ENCODE measurements at regions not wholly inside any gene's neighbourhood (a gene's known extent, or its start where the extent isn't known, plus 50 kb on each side); places are given as distances from the start of the nearest gene placed in this dataset.

DNA sequence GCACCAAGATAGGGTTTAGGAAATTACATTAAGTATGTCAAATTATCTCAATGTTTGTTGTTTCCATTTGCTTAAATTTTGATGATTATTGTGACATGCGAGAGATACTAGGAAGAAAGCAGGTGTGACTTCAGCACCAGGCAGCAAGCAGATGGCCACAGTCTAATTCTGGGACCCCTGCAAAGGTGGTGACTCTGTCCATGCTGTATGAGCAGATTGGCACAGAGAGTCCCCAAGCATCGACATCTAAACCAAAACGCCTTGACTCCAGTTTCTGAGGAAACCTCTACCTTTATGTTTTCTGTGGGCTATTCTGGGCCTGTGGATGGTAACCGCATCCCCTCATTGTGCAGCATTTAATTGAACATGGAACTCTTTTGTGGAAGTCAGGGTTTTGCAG, 670.1 kb upstream of the TMEM132C start:
- Histone ChIP-seq H3K27ac (no peak overlapping the region), H3K27me3 (replicated peaks in 1 of 7) (no peaks in the 10 kb centered on the region), H3K9me3 (no peaks in the 10 kb centered on the region), H3K4me3 (no peak overlapping the region), H3K4me1 (no peaks in the 10 kb centered on the region), H3K36me3 (no peaks in the 10 kb centered on the region)
- intact Hi-C loops (cut with DNase I; ENCODE audit: low total_unique reads) = no loop called here
- 87 to 96% (median 92%) methylated on average over 4 of the region's 4 CpGs for WGBS, 5 donors
- DNase-seq = no peak
- TF ChIP-seq POLR2A (IDR thresholded peaks at IDR 0.05) (no peak), POLR2AphosphoS5 (IDR thresholded peaks at IDR 0.05) (no peak), CTCF (IDR thresholded peaks at IDR 0.05 in 8 of 11, conservative IDR thresholded peaks at IDR 0.05 in 3 of 11) (no peak)

DNA sequence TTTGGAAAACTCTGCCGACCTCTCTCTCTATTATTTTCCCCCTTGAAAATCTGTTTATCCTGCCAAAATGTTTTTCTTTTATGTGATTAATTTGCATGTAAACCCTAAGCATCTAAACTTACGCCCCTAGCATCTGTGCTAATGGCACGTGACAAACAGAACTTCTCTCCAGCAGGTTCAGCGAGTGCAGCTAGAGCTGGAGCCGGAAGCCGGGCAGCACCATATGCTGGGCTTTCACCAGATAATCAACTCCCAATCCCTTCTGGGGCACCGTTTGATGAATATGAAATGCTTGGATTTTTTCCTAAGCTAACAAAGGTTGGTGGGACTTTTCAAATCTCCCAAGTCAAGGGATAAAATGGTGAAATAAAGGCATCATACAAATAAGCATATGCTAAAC, 667.5 kb upstream of the TMEM132C start:
- no peak overlapping the region for H3K4me3 ChIP-seq
- intact Hi-C loops (cut with DNase I; ENCODE audit: low total_unique reads) = no loop called here
- H3K36me3 ChIP-seq = no peaks in the 10 kb centered on the region
- H3K9me3 ChIP-seq = no peaks in the 10 kb centered on the region
- no peak overlapping the region for H3K27ac ChIP-seq
- DNase-seq = no peak
- WGBS, 5 donors = 81 to 86% (median 83%) methylated on average over 7 of the region's 7 CpGs
- H3K27me3 ChIP-seq (replicated peaks in 1 of 7) = no peaks in the 10 kb centered on the region
- TF ChIP-seq CTCF (IDR thresholded peaks at IDR 0.05 in 8 of 11, conservative IDR thresholded peaks at IDR 0.05 in 3 of 11) = no peak
- TF ChIP-seq POLR2AphosphoS5 (IDR thresholded peaks at IDR 0.05) = no peak
- TF ChIP-seq POLR2A (IDR thresholded peaks at IDR 0.05) = no peak
- H3K4me1 ChIP-seq = no peaks in the 10 kb centered on the region

GRCh38 chr12:127600211-127600610, 666.8 kb upstream of the TMEM132C start:
- no peak for DNase-seq
- WGBS, 5 donors = 72 to 79% (median 74%) methylated on average over 3 of the region's 3 CpGs
- no peaks in the 10 kb centered on the region for H3K9me3 ChIP-seq
- H3K27me3 ChIP-seq (replicated peaks in 1 of 7) = no peaks in the 10 kb centered on the region
- no peaks in the 10 kb centered on the region for H3K36me3 ChIP-seq
- H3K27ac ChIP-seq = no peak overlapping the region
- intact Hi-C loops (cut with DNase I; ENCODE audit: low total_unique reads) = no loop called here
- no peak overlapping the region for H3K4me3 ChIP-seq
- TF ChIP-seq POLR2A (IDR thresholded peaks at IDR 0.05) (no peak), POLR2AphosphoS5 (IDR thresholded peaks at IDR 0.05) (no peak), CTCF (IDR thresholded peaks at IDR 0.05 in 8 of 11, conservative IDR thresholded peaks at IDR 0.05 in 3 of 11) (no peak)
- H3K4me1 ChIP-seq = no peaks in the 10 kb centered on the region

- H3K9me3 ChIP-seq = peaks cover 0 to 5% (median 0%) of the 10 kb centered on the region in 8 donors
- TF ChIP-seq POLR2AphosphoS5 (IDR thresholded peaks at IDR 0.05) = no peak
- no peak for TF ChIP-seq CTCF (IDR thresholded peaks at IDR 0.05 in 8 of 11, conservative IDR thresholded peaks at IDR 0.05 in 3 of 11)
- no peak for TF ChIP-seq POLR2A (IDR thresholded peaks at IDR 0.05)
- 95 to 97% (median 96%) methylated on average over 3 of the region's 3 CpGs for WGBS, 5 donors
- H3K4me1 ChIP-seq = no peaks in the 10 kb centered on the region
- H3K27me3 ChIP-seq (replicated peaks in 1 of 7) = no peaks in the 10 kb centered on the region
- H3K27ac ChIP-seq = no peak overlapping the region
- H3K36me3 ChIP-seq = no peaks in the 10 kb centered on the region
- no peak overlapping the region for H3K4me3 ChIP-seq
- no peak for DNase-seq
- intact Hi-C loops (cut with DNase I; ENCODE audit: low total_unique reads) = no loop called here
Measured at GRCh38 chr12:127606476-127607015, 660.4 kb upstream of the TMEM132C start.
